ENCODE measurements at regions not wholly inside any gene's neighbourhood (a gene's known extent, or its start where the extent isn't known, plus 50 kb on each side); places are given as distances from the start of the nearest gene placed in this dataset.

DNA sequence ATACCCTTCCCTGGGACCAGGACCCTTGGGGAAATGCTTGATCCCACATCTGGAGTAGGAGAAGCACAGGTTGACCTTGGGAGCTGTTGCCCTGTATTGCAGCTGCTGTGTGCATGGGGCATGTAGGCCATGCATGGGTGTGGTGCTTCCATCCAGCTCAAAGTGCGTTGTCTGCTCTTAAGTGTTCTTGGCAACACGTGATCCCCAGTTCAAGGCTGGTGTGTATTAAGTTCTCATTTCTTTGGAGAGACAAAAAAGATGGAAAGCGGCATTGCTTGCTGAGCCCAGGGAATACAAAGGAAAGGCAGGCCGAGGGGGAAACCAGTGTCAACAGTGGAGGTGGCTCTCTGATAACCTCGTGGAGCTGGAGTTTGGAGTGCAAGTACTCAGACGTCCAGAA lies 110.7 kb downstream of the RTP5 start:
- TF ChIP-seq, protein P1, sequence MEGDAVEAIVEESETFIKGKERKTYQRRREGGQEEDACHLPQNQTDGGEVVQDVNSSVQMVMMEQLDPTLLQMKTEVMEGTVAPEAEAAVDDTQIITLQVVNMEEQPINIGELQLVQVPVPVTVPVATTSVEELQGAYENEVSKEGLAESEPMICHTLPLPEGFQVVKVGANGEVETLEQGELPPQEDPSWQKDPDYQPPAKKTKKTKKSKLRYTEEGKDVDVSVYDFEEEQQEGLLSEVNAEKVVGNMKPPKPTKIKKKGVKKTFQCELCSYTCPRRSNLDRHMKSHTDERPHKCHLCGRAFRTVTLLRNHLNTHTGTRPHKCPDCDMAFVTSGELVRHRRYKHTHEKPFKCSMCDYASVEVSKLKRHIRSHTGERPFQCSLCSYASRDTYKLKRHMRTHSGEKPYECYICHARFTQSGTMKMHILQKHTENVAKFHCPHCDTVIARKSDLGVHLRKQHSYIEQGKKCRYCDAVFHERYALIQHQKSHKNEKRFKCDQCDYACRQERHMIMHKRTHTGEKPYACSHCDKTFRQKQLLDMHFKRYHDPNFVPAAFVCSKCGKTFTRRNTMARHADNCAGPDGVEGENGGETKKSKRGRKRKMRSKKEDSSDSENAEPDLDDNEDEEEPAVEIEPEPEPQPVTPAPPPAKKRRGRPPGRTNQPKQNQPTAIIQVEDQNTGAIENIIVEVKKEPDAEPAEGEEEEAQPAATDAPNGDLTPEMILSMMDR (IDR thresholded peaks at IDR 0.05; ENCODE audit: insufficient read depth, low read length, poor library complexity, severe bottlenecking), result no peak
- TF ChIP-seq EZH2phosphoT487 (conservative IDR thresholded peaks at IDR 0.05; ENCODE audit: low read length), result no peak

Data from SU-DHL-6 (cell line).